T1000 (cell line): ENCODE measurements at regions not wholly inside any gene's neighbourhood (a gene's known extent, or its start where the extent isn't known, plus 50 kb on each side); places are given as distances from the start of the nearest gene placed in this dataset.

Experiments used
- DNase-seq: peaks from one replicate; lab custom pipeline; 2025; ENCODE audit warnings: mixed read lengths; lab: John Stamatoyannopoulos, UW

DNA sequence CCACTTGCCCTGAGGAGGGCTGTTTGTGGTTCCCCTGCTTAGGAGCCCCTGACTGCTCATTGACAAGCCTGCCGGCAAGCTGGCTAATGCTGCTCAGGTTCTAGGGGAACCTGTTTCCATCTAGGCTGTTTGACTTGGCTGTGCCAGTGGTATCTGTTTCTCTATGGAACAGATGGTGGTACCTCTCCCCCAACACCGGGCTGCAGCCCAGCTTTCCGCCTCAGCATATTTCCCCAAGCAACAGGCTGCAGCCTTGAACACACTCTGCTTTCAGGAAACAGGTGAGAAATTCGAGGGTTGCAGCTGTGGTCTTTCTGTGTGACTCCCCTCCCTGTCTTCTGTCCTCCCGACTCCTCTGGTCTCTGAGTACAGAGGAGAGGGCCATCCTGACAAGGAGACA, 132.3 kb downstream of the TMEM132E start:
- DNase-seq = no peak

DNA sequence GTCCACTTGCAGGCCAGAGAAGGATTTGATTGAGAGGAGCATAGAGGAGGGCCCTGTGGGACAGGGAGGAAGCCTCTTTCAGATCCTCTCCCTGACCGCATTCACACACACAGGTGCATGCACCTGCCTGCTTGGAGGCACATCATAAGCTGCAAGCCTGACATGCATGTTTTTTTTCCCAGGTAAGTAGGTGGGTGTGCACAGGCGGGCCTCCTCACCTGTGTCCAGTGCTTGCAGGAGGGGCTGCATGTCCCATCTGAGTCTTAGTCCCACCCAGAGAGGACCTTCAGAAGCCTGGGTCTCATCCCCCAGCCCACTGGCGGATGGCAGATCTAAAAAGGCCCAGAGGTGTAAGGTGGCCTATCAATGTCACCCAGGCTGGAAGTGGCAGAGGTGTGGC, 130.8 kb downstream of the TMEM132E start:
- DNase-seq = no peak

DNA sequence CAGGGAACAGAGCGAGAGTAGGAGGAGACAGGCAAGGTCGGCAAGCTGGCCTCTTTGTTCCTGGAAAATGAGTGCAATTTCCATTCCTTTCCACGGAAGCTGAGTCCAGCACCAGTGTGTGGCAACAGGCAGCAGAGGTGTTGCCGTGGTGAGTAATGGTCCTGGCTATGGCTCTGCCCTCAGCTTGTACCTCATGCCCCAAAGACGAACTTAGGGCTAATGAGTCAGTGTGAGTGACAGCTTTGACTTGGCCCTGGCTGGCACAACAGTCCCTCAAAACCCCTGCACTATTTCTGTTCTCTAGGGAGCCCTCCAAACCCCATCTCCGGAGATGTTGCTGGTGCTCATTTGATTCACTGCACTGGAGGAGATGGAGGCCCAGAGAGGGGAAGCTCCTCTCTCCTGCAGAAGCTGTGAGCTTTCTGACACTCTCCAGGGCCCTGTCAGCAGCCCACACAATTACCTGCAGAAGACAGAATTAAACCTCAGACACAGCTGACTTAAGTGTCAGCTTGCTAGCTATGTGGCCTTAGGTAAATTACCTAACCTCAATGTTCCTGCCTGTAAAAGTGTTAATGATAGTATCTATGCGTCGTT, 129.9 kb downstream of the TMEM132E start:
- no peak for DNase-seq

DNA sequence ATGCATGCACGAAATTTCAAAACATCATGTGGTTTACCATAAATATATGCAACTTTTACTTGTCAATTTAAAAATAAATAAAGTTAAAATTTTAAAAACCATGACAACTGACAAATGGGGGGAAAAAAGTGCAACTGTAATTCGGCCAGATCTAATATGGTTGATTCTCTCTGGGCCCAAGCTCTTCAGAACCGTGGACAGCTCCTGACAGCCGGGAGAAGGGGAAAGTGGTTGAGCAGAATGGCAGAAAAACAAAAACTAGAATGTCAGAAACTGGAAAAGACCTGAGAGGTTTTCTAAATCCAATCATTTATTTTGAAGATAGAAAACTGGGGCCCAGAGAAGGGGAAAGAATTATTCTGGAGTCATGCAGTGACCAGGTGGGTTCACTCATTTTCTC, 126.6 kb downstream of the TMEM132E start:
- DNase-seq = no peak

DNA sequence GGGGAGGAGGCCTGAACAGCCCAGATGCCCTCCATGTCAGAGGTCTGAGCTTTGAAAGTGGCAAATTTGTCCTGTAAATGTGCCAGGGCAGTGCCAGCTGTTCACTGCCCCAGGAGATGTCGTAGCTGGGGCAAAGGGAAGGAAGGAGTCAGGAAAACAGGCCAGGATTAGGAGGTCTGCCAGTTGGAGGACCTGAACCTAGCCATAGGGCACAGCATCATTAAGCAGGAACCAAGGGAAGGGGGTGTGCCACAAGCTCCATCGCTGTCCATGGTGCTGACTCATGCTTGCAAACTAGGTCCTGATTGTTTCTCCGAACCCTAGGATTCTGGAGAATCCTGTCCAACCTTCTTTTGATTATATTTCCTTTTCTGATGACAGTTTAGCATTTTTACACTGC, 124.2 kb downstream of the TMEM132E start:
- DNase-seq = no peak

DNA sequence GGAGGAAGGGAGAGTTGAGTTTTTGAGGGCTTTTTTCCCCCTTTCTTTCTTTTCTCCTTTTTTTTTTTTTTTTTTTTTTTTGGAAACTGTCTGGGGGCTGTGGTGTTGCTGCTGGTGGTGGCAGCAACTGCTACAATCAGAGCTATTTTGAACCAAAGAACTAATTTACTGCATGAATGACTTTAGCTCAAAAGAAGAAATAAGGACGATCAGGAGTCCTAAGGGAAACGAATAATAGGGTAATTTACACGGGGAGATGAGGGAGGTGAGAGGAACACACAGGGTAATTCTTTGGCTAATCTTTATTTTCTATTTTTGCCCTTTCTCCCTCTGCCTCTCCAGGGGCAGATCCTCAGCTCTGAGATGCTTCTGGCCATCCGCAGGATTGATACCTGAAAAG, 119.8 kb downstream of the TMEM132E start:
- DNase-seq = no peak

DNA sequence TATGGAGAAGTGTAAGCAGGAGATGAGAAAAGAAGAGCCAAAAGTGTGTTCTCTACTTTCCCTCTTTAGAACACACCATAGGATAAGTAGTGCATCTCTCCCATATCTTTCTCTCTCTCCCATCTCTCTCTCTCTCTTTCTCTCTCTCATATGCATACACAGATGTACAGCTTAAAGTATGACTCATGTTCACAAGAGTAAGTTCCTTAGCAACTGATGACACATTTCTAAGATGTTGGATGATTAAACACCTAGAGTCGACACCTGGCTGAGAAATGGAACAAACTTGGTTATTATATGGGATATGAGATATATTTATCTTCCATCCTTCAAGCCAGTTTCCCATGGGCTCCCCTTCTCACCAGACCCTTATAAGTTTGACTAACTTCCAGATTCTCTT, 113.5 kb downstream of the TMEM132E start:
- no peak for DNase-seq
